Astrocyte (in vitro differentiated cells and primary cell): ENCODE measurements at regions not wholly inside any gene's neighbourhood (a gene's known extent, or its start where the extent isn't known, plus 50 kb on each side); places are given as distances from the start of the nearest gene placed in this dataset.

ENCODE experiments used
- DNase-seq: peaks from one replicate; pipeline ENCODE4 v3.0.0-alpha.2; 2010; ENCODE audit warnings: low read depth
- FAIRE-seq: peaks from 2 replicates; lab custom pipeline; 2011; peaks lifted over from hg19 to GRCh38; lab: Jason Lieb, UNC
- H2AFZ ChIP-seq: 2 replicates; pipeline ENCODE4 v1.6.0; 2012; ENCODE audit warnings: low read depth, low read length, inconsistent platforms
- H3K27ac ChIP-seq: 2 replicates; pipeline ENCODE4 v1.5.1; 2011; ENCODE audit warnings: low read depth, low read length, inconsistent platforms
- H3K27me3 ChIP-seq: 2 replicates; pipeline ENCODE4 v1.6.0; 2011; ENCODE audit warnings: low read length, inconsistent platforms; ENCODE audit not compliant: insufficient read depth
- H3K36me3 ChIP-seq: 2 replicates; pipeline ENCODE4 v1.5.1; 2011; ENCODE audit warnings: low read length, inconsistent platforms; ENCODE audit not compliant: insufficient read depth
- H3K4me1 ChIP-seq: 2 replicates; pipeline ENCODE4 v1.5.1; 2011; ENCODE audit warnings: low read length, inconsistent platforms; ENCODE audit not compliant: insufficient read depth
- H3K4me2 ChIP-seq: 2 replicates; pipeline ENCODE4 v1.6.0; 2012; ENCODE audit warnings: low read length, inconsistent platforms
- H3K4me3 ChIP-seq: 2 replicates; pipeline ENCODE4 v1.5.1; 2011; ENCODE audit warnings: low read depth, mild to moderate bottlenecking, low read length, inconsistent platforms; ENCODE audit not compliant: insufficient read depth
- H3K79me2 ChIP-seq: 2 replicates; pipeline ENCODE4 v1.6.0; 2012; ENCODE audit warnings: mild to moderate bottlenecking, low read length, inconsistent platforms; ENCODE audit not compliant: insufficient read depth
- H3K9ac ChIP-seq: 2 replicates; pipeline ENCODE4 v1.6.0; 2012; ENCODE audit warnings: mild to moderate bottlenecking, low read length, inconsistent platforms
- H3K9me3 ChIP-seq: 2 replicates; pipeline ENCODE4 v1.5.1; 2012; ENCODE audit warnings: low read depth, mild to moderate bottlenecking, low read length, inconsistent platforms; ENCODE audit not compliant: insufficient read depth
- H4K20me1 ChIP-seq: 2 replicates; pipeline ENCODE4 v1.6.0; 2012; ENCODE audit warnings: low read length, inconsistent platforms; ENCODE audit not compliant: insufficient read depth
- H3K27ac Mint-ChIP-seq: one replicate; pipeline ENCODE4 v1.8.0; 2021; ENCODE audit warnings: mild to moderate bottlenecking, mixed read lengths; ENCODE audit not compliant: unreplicated experiment
- H3K27me3 Mint-ChIP-seq: one replicate; pipeline ENCODE4 v1.8.0; 2021; ENCODE audit warnings: low read depth, mixed read lengths; ENCODE audit not compliant: unreplicated experiment
- H3K36me3 Mint-ChIP-seq: one replicate; pipeline ENCODE4 v1.8.0; 2021; ENCODE audit warnings: low read depth, mixed read lengths; ENCODE audit not compliant: unreplicated experiment
- H3K4me1 Mint-ChIP-seq: one replicate; pipeline ENCODE4 v1.8.0; 2021; ENCODE audit warnings: low read depth, mixed read lengths; ENCODE audit not compliant: unreplicated experiment
- H3K4me3 Mint-ChIP-seq: one replicate; pipeline ENCODE4 v1.8.0; 2021; ENCODE audit warnings: mild to moderate bottlenecking, moderate library complexity, mixed read lengths; ENCODE audit not compliant: unreplicated experiment
- H3K9me3 Mint-ChIP-seq: one replicate; pipeline ENCODE4 v1.8.0; 2021; ENCODE audit warnings: mild to moderate bottlenecking, mixed read lengths; ENCODE audit not compliant: unreplicated experiment
- CTCF ChIP-seq: IDR thresholded peaks from 2 replicates; pipeline ENCODE4 v1.5.1; 2011; ENCODE audit warnings: low read depth, mild to moderate bottlenecking, inconsistent platforms, low read length, moderate library complexity; ENCODE audit not compliant: insufficient read depth
- EZH2 ChIP-seq: IDR thresholded peaks from 2 replicates; pipeline ENCODE4 v1.6.1; 2012; ENCODE audit warnings: mild to moderate bottlenecking, low read length, inconsistent platforms; ENCODE audit not compliant: insufficient read depth

GRCh38 chr6:92270365-92270764 is 1149.0 kb downstream of the EPHA7 start:
- no peaks in the 10 kb centered on the region for H4K20me1 ChIP-seq
- no peak for DNase-seq
- H2AFZ ChIP-seq: no peak overlapping the region
- Mint-ChIP-seq H3K36me3 (no peaks in the 10 kb centered on the region), H3K27ac (no peak overlapping the region), H3K4me1 (no peaks in the 10 kb centered on the region), H3K27me3 (no peaks in the 10 kb centered on the region), H3K9me3 (no peaks in the 10 kb centered on the region), H3K4me3 (no peak overlapping the region)
- TF ChIP-seq EZH2 (no peak), CTCF (no peak)
- H3K27ac ChIP-seq: no peak overlapping the region
- no peak overlapping the region for H3K4me3 ChIP-seq
- H3K9ac ChIP-seq: no peak overlapping the region
- H3K36me3 ChIP-seq: no peaks in the 10 kb centered on the region
- FAIRE-seq: no peak
- H3K4me1 ChIP-seq: no peaks in the 10 kb centered on the region
- H3K4me2 ChIP-seq: no peak overlapping the region
- no peaks in the 10 kb centered on the region for H3K79me2 ChIP-seq
- no peaks in the 10 kb centered on the region for H3K9me3 ChIP-seq
- H3K27me3 ChIP-seq: no peaks in the 10 kb centered on the region

GRCh38 chr6:92267335-92267734 is 1152.0 kb downstream of the EPHA7 start:
- Mint-ChIP-seq H3K4me1 (no peaks in the 10 kb centered on the region), H3K27me3 (no peaks in the 10 kb centered on the region), H3K36me3 (no peaks in the 10 kb centered on the region), H3K27ac (no peak overlapping the region), H3K9me3 (no peaks in the 10 kb centered on the region), H3K4me3 (no peak overlapping the region)
- Histone ChIP-seq H3K4me3 (no peak overlapping the region), H3K9ac (no peak overlapping the region), H4K20me1 (no peaks in the 10 kb centered on the region), H3K4me1 (no peaks in the 10 kb centered on the region), H3K9me3 (no peaks in the 10 kb centered on the region), H2AFZ (no peak overlapping the region), H3K4me2 (no peak overlapping the region), H3K27me3 (no peaks in the 10 kb centered on the region), H3K27ac (no peak overlapping the region), H3K36me3 (no peaks in the 10 kb centered on the region), H3K79me2 (no peaks in the 10 kb centered on the region)
- TF ChIP-seq EZH2 (no peak), CTCF (no peak)
- DNase-seq: no peak
- FAIRE-seq: no peak

- Mint-ChIP-seq H3K4me3 (no peak overlapping the region), H3K27me3 (no peaks in the 10 kb centered on the region)
- no peak for FAIRE-seq
Measured at GRCh38 chr6:92263864-92264263, 1155.5 kb downstream of the EPHA7 start.

More at GRCh38 chr6:92263864-92264263, 1155.5 kb downstream of the EPHA7 start:
- Histone ChIP-seq H3K4me2 (no peak overlapping the region), H3K4me3 (no peak overlapping the region), H3K36me3 (no peaks in the 10 kb centered on the region), H4K20me1 (no peaks in the 10 kb centered on the region), H3K27ac (no peak overlapping the region), H3K79me2 (no peaks in the 10 kb centered on the region), H3K9ac (no peak overlapping the region), H2AFZ (no peak overlapping the region), H3K27me3 (no peaks in the 10 kb centered on the region), H3K9me3 (no peaks in the 10 kb centered on the region), H3K4me1 (no peaks in the 10 kb centered on the region)
- Mint-ChIP-seq H3K4me1 (no peaks in the 10 kb centered on the region), H3K9me3 (no peaks in the 10 kb centered on the region), H3K27ac (no peak overlapping the region), H3K36me3 (no peaks in the 10 kb centered on the region)
- no peak for DNase-seq
- no peak for TF ChIP-seq EZH2
- no peak for TF ChIP-seq CTCF
